Liver (tissue), 2 donors: ENCODE measurements at regions not wholly inside any gene's neighbourhood (a gene's known extent, or its start where the extent isn't known, plus 50 kb on each side); places are given as distances from the start of the nearest gene placed in this dataset.

Experiments used
- CTCF ChIP-seq: fragments of 150-350 bp; IDR thresholded peaks from 2 replicates; pipeline ENCODE4 v1.5.1; 2017; ENCODE audit warnings: improper control_type of control experiment, low read depth, low read length; ENCODE audit not compliant: missing input control
- TF ChIP-seq, protein P1 (sequence below): IDR thresholded peaks from 2 replicates; pipeline ENCODE4 v1.6.1; 2016; ENCODE audit warnings: antibody characterized with exemption
- donor health status: healthy.

- TF ChIP-seq CTCF: no peak
- TF ChIP-seq, protein P1, sequence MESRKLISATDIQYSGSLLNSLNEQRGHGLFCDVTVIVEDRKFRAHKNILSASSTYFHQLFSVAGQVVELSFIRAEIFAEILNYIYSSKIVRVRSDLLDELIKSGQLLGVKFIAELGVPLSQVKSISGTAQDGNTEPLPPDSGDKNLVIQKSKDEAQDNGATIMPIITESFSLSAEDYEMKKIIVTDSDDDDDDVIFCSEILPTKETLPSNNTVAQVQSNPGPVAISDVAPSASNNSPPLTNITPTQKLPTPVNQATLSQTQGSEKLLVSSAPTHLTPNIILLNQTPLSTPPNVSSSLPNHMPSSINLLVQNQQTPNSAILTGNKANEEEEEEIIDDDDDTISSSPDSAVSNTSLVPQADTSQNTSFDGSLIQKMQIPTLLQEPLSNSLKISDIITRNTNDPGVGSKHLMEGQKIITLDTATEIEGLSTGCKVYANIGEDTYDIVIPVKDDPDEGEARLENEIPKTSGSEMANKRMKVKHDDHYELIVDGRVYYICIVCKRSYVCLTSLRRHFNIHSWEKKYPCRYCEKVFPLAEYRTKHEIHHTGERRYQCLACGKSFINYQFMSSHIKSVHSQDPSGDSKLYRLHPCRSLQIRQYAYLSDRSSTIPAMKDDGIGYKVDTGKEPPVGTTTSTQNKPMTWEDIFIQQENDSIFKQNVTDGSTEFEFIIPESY: no peak
Observed at GRCh38 chr11:37632748-37633147, 1034.7 kb upstream of the RAG2 start.
